Tibial nerve (tissue), 3 donors: ENCODE measurements at regions not wholly inside any gene's neighbourhood (a gene's known extent, or its start where the extent isn't known, plus 50 kb on each side); places are given as distances from the start of the nearest gene placed in this dataset.

Experiments used
- POLR2A ChIP-seq, 2 donors: fragments of 450-650 bp; IDR thresholded peaks; one replicate each; pipeline ENCODE4 v1.6.1; 2017; ENCODE audit warnings: antibody characterized with exemption in 2 of 2, mild to moderate bottlenecking in 2 of 2, moderate library complexity in 2 of 2
- TF ChIP-seq, protein P1 (sequence below), 5 experiments: fragments of 200-600 bp in 3 of 5; fragments of 450-650 bp in 2 of 5; sonication (generic) in 3 of 5; IDR thresholded peaks; one replicate each; pipeline ENCODE4 v1.5.1; 2016 to 2019; ENCODE audit warnings: antibody characterized with exemption in 5 of 5, mild to moderate bottlenecking in 3 of 5, moderate library complexity in 2 of 5

DNA sequence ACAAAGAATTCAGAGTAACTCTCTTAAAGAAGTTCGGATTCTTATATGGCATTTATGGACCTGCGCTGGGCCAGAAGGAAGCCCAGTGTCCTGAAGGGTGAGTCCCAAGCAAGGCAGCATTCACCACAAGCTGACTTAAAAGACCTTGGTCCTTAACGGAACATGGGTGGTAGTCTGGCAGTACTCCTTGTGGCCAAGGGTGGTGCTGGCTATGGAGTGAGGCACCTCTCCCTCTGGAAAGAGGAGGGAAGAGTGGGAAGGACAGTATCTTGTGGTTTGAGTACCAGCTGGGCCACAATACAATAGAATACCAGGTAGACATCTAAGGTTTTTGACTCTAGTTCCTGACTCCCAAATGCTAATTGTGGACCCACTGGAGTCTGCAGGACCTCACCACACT lies 425.7 kb upstream of the CYLC2 start:
- TF ChIP-seq, protein P1, sequence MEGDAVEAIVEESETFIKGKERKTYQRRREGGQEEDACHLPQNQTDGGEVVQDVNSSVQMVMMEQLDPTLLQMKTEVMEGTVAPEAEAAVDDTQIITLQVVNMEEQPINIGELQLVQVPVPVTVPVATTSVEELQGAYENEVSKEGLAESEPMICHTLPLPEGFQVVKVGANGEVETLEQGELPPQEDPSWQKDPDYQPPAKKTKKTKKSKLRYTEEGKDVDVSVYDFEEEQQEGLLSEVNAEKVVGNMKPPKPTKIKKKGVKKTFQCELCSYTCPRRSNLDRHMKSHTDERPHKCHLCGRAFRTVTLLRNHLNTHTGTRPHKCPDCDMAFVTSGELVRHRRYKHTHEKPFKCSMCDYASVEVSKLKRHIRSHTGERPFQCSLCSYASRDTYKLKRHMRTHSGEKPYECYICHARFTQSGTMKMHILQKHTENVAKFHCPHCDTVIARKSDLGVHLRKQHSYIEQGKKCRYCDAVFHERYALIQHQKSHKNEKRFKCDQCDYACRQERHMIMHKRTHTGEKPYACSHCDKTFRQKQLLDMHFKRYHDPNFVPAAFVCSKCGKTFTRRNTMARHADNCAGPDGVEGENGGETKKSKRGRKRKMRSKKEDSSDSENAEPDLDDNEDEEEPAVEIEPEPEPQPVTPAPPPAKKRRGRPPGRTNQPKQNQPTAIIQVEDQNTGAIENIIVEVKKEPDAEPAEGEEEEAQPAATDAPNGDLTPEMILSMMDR (IDR thresholded peaks at IDR 0.05), result no peak
- no peak for TF ChIP-seq POLR2A (IDR thresholded peaks at IDR 0.05)
